ENCODE measurements at regions not wholly inside any gene's neighbourhood (a gene's known extent, or its start where the extent isn't known, plus 50 kb on each side); places are given as distances from the start of the nearest gene placed in this dataset.

DNA sequence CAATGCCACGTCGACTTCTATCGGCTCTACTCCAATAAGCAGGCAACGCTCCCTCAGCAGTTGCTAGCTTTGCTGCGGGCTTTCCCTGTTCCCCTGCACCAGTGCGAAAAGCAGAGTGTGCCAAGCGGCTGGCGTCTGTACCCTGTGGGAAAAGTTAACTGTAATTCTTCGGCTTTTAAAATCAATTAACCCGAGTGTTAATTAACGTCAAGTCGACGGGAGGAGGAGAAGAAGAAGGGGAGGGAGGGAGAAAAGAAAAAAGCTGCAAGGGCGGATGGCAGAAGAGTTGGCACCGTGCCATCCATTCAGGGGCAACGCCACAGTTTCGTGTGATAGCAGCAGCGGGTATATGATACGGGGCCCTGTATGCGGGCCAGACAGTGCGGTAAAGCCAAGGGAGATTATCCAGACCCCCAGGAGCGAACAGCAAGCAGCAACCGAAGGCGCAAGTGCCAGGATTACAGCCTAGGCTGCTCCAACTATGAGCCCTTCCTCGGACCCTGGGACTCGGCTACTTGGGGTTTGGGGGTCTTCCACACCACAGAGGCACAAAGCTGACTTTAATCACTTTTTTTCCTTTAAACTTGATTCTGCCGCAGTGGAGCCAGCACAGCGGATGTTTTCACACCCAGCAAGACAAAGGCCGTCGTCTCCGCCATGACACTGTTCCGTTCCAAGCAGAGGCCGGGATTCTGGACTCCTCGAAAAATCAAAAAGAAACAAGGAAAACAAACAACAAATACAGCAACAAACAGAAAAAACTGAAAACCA is 253.8 kb upstream of the PMFBP1 start:
- TF ChIP-seq, protein P1, sequence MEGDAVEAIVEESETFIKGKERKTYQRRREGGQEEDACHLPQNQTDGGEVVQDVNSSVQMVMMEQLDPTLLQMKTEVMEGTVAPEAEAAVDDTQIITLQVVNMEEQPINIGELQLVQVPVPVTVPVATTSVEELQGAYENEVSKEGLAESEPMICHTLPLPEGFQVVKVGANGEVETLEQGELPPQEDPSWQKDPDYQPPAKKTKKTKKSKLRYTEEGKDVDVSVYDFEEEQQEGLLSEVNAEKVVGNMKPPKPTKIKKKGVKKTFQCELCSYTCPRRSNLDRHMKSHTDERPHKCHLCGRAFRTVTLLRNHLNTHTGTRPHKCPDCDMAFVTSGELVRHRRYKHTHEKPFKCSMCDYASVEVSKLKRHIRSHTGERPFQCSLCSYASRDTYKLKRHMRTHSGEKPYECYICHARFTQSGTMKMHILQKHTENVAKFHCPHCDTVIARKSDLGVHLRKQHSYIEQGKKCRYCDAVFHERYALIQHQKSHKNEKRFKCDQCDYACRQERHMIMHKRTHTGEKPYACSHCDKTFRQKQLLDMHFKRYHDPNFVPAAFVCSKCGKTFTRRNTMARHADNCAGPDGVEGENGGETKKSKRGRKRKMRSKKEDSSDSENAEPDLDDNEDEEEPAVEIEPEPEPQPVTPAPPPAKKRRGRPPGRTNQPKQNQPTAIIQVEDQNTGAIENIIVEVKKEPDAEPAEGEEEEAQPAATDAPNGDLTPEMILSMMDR (IDR thresholded peaks at IDR 0.05), result no peak
- TF ChIP-seq POLR2A (IDR thresholded peaks at IDR 0.05), result no peak
